ENCODE measurements at regions not wholly inside any gene's neighbourhood (a gene's known extent, or its start where the extent isn't known, plus 50 kb on each side); places are given as distances from the start of the nearest gene placed in this dataset.

- in situ Hi-C loops (cut with HindIII; ENCODE audit: low sequenced_read_pairs), result no loop called here
- DNase-seq (ENCODE audit: low spot score), result no peak
Measured at GRCh38 chr6:150729188-150729748, 129.6 kb downstream of the PLEKHG1 start.

GRCh38 chr6:150730801-150731457, 131.2 kb downstream of the PLEKHG1 start:
- in situ Hi-C loops (cut with HindIII; ENCODE audit: low sequenced_read_pairs), result no loop called here
- DNase-seq (ENCODE audit: low spot score), result no peak

GRCh38 chr6:150732765-150733539, 132.6 kb upstream of the MTHFD1L start:
- no peak for DNase-seq (ENCODE audit: low spot score)
- in situ Hi-C loops (cut with HindIII; ENCODE audit: low sequenced_read_pairs), result no loop called here

- in situ Hi-C loops (cut with HindIII; ENCODE audit: low sequenced_read_pairs), result no loop called here
- DNase-seq (ENCODE audit: low spot score), result no peak
Measured at GRCh38 chr6:150733726-150734125, 131.8 kb upstream of the MTHFD1L start.

GRCh38 chr6:150734235-150734634, 131.3 kb upstream of the MTHFD1L start:
- no peak for DNase-seq (ENCODE audit: low spot score)
- in situ Hi-C loops (cut with HindIII; ENCODE audit: low sequenced_read_pairs), result no loop called here

GRCh38 chr6:150735341-150735851, 130.1 kb upstream of the MTHFD1L start:
- DNase-seq (ENCODE audit: low spot score), result no peak
- in situ Hi-C loops (cut with HindIII; ENCODE audit: low sequenced_read_pairs), result no loop called here

GRCh38 chr6:150738092-150738629, 127.3 kb upstream of the MTHFD1L start:
- no peak for DNase-seq (ENCODE audit: low spot score)
- in situ Hi-C loops (cut with HindIII; ENCODE audit: low sequenced_read_pairs), result no loop called here

GRCh38 chr6:150739711-150740349, 125.7 kb upstream of the MTHFD1L start:
- in situ Hi-C loops (cut with HindIII; ENCODE audit: low sequenced_read_pairs), result no loop called here
- DNase-seq (ENCODE audit: low spot score), result no peak

- in situ Hi-C loops (cut with HindIII; ENCODE audit: low sequenced_read_pairs), result no loop called here
- no peak for DNase-seq (ENCODE audit: low spot score)
Measured at GRCh38 chr6:150740453-150740852, 125.0 kb upstream of the MTHFD1L start.

GRCh38 chr6:150741633-150742200, 123.8 kb upstream of the MTHFD1L start:
- in situ Hi-C loops (cut with HindIII; ENCODE audit: low sequenced_read_pairs), result no loop called here
- no peak for DNase-seq (ENCODE audit: low spot score)

GRCh38 chr6:150744522-150745260, 120.8 kb upstream of the MTHFD1L start:
- no peak for DNase-seq (ENCODE audit: low spot score)
- in situ Hi-C loops (cut with HindIII; ENCODE audit: low sequenced_read_pairs), result no loop called here

- no peak for DNase-seq (ENCODE audit: low spot score)
- in situ Hi-C loops (cut with HindIII; ENCODE audit: low sequenced_read_pairs), result no loop called here
Measured at GRCh38 chr6:150745896-150746295, 119.6 kb upstream of the MTHFD1L start.

GRCh38 chr6:150747155-150747554, 118.3 kb upstream of the MTHFD1L start:
- in situ Hi-C loops (cut with HindIII; ENCODE audit: low sequenced_read_pairs), result no loop called here
- no peak for DNase-seq (ENCODE audit: low spot score)

GRCh38 chr6:150749091-150749670, 116.3 kb upstream of the MTHFD1L start:
- DNase-seq (ENCODE audit: low spot score), result no peak
- in situ Hi-C loops (cut with HindIII; ENCODE audit: low sequenced_read_pairs), result no loop called here

- DNase-seq (ENCODE audit: low spot score), result no peak
- in situ Hi-C loops (cut with HindIII; ENCODE audit: low sequenced_read_pairs), result no loop called here
Measured at GRCh38 chr6:150751296-150751695, 114.2 kb upstream of the MTHFD1L start.

GRCh38 chr6:150752409-150752808, 113.1 kb upstream of the MTHFD1L start:
- DNase-seq (ENCODE audit: low spot score), result no peak
- in situ Hi-C loops (cut with HindIII; ENCODE audit: low sequenced_read_pairs), result no loop called here

GRCh38 chr6:150753371-150754064, 112.0 kb upstream of the MTHFD1L start:
- no peak for DNase-seq (ENCODE audit: low spot score)
- in situ Hi-C loops (cut with HindIII; ENCODE audit: low sequenced_read_pairs), result no loop called here

GRCh38 chr6:150755042-150755441, 110.5 kb upstream of the MTHFD1L start:
- in situ Hi-C loops (cut with HindIII; ENCODE audit: low sequenced_read_pairs), result no loop called here

More at GRCh38 chr6:150755042-150755441, 110.5 kb upstream of the MTHFD1L start:
- DNase-seq (ENCODE audit: low spot score), result no peak

All from G401 (cell line).